Fibroblast of skin of left biceps (primary cell): ENCODE measurements at regions not wholly inside any gene's neighbourhood (a gene's known extent, or its start where the extent isn't known, plus 50 kb on each side); places are given as distances from the start of the nearest gene placed in this dataset.
"Not testable (repeated sequence)": the region's sequence is repeated elsewhere in the genome, so short reads cannot be mapped to it uniquely, and the experiment has no call there.

Experiments used
- DNase-seq, 2 experiments: peaks; one replicate each; pipeline ENCODE4 v3.0.0-alpha.2; 2013; ENCODE audit warnings: low read depth in 2 of 2

DNA sequence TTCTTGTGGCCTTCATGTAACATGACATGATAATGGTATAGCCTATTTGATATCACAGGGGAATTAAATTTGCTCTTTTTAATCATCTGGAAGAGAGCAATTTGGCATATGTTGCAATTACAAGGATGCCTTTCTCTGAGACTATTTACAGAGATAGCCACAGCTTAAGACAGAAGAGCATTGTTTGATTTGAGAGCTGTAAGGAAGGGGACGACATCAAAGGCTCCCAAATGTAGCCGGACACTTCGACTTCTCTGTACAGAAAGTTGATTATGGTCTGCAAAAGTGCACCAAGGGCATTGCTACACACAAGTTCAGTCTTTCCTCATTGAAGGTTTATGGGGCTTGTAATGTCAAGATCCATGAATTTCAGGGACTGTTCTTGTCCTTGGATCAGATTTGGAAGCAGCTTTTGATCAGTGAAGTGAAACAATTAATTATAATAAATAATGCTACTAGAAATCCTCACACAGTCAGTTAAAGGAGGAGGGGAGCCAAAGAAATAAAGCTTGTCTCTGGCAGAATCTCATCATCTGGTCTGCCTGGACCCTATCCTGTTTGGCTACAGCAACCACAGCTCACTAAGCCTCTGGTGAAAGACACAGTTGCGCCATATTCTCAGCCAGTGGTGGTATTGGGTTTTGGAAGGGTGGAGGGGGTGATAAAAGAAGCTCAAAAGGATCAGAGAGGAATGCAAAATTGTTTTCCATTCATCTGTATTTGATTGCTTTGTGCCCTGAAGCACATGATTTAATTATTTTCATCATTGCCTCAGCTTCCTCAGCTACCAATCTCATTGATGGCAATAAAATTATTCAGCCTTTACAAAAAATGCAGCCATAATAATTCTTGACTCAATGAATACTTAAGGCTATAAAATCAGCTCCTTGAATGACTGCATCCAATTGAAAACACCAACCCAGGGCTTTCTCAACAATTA, 654.3 kb upstream of the LCORL start:
- DNase-seq: no peak

DNA sequence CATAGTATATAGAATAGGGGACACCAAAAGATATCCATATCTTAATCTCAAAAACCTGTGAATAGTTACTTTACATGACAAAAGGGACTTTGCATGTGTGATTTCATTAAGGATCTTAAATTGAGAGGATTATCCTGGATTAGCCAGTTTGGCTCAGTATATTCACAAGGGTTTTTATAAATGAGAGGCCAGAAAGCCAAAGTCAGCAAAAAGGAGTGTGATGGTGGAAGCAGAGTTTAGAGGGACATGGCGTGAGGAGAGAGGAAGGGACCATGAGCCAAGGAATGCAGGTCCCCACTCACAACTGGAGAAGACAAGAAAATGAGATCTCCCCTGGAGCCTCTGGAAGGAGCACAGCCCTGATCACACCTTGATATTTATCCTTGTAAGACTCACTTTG, 648.5 kb upstream of the LCORL start:
- no peak for DNase-seq

DNA sequence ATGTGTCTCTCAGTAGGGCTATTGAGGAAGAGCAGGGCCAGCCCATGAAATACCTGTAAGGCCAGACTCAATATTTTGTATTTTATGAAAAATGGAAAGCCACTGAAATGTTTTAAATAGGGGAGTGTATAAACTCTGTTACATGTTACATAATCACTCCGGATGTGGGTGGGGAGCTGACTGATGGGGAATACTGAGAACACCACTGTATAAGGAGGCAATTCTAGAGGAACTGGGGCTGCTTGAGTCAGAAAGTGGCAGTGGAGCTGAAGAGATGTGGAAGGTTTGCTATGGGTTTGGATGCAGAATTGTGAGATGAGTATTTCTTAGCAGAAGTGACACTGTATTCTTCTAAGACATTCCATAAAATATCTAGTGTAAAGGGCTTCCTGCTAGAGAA, 647.8 kb upstream of the LCORL start:
- DNase-seq: no peak

DNA sequence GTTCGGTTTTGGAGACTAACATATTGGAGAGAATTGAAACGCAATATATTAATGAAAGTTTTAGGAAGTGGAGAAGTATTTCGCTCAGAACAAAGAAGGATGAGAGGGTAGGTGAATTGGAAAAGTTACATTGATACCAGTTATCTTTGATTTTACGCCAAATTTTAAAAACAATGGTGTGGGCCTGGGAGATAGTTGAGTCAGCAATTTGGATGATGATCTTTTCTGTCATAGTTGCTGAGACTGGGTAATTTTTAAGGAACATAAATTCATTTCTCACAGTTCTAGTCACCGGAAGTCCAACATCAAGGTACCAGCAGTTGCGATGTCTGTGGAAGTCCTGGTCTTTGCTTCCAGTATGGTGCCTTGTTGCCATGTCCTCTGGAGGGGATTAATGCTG, 644.8 kb upstream of the LCORL start:
- no peak for DNase-seq

DNA sequence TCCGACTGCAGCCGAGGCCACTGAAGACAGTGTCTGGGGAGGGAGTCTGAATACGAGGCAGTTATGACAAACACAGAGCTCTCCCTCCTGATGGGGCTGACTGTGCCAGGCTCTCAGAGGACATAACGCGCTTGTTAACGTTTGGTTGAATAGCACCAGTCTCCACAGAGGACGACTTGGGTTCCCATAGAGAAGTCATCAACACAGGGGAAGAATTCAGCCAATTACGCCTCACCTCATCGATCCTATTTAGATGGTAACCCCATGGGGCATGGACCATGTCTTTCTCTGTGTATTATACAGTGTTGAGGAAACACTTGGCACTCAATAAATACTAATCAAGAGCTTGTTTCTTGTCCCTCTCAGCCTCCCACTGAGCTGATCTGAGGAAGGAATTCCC, 642.6 kb upstream of the LCORL start:
- DNase-seq: no peak

DNA sequence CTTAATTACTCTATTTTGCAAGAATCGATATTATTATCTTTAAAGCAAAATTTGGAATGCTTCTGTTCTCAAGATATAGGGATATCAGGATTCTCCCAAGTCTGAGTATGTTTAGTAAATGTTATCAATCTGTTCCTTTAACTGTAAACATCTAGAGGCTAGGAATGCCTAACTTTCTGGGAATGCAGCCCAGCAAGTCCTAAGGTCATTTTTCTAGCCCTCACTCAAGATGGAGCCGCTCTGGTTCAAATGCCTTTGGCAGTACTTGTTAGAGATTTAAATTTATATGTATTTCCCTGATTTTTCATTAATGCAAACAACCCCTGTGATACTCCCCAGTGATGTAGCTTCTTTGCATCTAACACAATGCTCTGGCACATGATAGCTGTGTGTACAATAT, 623.8 kb upstream of the LCORL start:
- no peak for DNase-seq

DNA sequence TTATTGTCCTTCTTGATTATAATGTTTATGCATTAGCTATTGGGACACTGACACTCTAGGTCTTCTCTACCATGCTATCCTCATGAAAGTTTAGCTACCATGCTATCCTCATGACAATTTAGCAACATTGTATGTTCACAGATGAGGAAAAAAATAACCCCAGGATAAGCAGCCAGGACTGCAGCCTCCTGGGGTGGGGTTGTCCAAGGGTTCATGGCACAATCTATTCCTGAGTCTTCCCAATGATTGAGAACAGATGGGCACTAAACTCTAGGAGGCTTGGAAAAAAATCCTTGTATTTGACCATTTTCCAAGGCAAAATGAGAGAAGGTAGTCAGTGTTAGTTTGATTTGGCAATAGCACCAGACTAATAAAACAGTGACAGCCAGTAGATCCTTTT, 619.8 kb upstream of the LCORL start:
- DNase-seq: no peak

DNA sequence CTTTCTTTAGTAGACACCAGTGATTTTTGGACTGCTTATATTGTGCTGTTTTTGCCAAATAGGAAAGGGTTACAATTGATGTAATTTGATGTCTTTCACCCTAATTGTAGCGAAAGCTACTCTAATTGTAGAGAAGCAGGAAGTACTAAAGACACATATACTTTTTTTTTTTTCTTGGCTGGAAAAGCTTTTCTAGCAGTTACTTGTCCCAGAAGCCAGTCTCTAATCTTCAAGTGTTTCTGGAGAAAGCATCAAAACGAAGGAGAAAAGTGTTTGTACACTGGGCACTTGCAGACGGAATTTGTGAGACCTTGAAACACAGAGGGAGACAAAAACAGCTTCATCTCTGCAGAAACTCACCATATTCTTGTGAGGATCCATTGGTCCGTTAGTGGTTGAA, 616.5 kb upstream of the LCORL start:
- DNase-seq: no peak

DNA sequence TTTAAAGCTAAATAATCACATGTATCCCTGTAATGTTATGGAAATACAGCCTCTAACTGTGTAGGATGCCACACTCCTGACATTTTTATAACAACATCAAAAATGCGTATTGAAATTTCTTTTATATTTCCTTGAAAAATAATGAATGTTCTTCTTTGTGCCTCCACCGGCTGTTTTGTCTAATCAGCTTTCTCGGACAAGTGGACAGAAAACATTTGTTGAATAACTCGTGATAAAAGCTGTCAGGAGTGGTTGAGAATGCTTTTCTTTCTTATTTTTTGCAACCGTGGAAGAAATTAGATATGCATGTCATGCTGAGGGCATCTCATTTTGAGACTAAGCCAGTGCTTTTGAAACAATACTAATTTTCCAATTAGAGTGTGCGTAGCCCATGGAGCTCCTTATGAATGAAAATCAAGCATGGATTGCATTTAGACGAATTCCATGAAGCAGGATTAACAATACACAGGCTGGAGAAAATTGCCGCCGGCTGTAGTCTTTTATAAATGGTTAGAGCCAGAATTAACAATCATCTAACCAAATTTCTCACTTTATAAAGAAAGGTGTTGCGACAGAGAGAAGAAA, 614.5 kb upstream of the LCORL start:
- DNase-seq: no peak

DNA sequence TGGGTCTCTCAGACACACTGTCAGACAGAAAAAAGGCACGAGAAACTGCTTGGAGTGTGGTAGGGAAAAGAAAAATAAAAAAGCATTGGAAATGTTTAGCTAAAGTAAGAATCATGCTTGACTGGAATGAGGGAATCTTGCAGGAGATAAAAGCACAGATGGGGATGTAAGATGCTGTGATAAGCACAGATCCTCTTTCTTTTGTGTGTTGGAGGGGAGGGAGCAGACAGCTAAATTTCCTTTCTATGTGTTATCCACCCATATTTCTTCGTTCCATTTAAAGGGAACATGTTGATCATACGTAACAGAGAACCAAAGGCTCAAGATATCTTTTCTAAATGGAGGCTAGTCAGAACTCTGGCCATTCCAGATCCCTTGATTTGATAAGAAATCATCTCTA, 614.0 kb upstream of the LCORL start:
- no peak for DNase-seq

DNA sequence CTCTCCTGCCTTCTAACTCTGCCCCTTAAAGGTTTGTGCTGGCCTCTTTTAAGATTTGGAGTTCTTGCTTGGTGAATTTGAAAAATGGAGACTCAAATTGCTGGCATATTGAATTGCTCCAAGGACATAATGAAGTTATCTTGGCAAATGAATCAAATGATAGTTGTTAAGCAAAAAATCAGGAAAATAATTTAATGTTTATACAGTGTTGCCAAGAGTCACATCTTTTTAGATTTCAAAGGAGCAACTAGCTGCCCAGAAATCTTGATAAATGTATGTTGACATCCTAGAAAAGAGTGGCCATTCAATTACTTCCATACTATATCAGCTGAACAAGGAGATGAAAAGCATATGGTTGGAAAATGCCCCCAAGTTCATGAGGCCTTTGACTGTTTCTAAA, 610.0 kb upstream of the LCORL start:
- no peak for DNase-seq

DNA sequence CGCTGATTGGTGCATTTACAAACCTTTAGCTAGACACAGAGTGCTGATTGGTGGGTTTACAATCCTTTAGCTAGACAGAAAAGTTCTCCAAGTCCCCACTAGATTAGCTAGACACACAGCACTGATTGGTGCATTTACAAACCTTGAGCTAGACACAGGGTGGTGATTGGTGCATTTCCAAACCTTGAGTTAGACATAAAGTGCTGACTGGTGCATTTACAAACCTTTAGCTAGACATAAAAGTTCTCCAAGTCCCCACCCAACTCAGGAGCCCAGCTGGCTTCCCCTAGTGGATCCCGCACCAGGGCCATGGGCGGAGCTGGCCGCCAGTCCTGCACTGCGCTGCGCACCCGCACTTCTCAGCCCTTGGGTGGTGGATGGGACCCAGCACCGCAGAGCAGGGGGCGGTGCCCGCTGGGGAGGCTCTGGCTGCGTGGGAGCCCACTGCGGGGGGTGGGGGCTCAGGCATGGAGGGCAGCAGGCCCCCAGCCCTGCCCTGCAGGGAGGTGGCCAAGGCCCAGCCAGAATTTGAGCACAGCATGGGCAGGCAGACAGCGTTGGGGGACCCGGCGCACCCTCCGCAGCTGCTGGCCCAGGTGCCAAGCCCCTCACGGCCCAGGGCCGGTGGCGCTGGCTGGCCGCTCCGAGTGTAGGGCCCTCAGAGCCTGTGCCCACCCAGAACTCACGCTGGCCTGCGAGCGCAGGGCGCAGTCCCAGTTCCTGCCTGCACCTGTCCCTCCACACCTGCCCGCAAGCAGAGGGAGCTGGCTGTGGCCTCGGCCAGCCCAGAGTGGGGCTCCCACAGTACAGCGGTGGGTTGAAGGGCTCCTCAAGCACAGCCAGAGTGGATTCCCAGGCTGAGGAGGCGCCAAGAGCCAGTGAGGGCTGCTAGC, 608.9 kb upstream of the LCORL start:
- DNase-seq: no peak

DNA sequence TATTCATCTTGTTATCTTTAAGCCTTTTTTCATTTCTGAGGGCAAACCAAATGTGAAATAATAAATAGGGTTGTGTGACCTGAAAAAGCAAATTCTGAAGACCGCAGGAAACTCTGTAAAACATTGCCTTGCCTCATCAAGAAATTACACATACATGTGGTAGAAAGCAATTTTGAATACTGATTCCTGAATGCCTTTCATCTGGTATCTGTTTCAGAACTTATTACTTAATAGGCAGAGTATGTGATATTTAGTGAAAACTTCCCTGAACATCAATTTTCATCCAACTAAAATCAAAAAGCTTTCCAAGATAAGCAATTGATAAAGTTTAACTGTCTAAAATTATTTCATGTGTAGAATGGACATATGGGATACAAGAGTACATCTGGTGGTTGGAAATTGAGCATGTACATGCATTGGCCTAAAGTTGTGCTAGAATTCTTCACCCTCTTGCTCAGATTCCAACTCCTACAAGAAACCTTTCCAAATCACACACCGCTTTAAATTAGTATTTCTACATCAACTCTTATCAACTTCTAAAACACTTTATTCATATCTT, 606.0 kb upstream of the LCORL start:
- DNase-seq: no peak

DNA sequence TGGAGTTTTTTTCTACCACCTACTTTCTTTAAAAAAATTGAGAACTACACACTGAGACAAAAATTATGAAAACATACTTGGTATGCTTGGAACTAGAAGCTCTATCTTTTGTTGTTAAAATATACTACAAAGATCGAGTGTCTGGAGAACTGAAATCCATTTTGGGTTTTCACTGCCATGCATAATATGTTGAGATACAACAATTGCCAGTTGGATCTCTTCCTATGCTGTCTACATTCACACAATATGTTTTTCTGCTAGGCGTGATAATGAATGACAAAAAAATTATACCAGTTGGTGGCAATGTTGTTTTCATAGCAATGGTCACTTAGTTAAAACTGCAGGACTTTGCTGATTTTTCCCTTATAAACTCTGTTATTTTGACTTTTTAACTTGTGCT, 605.4 kb upstream of the LCORL start:
- no peak for DNase-seq

DNA sequence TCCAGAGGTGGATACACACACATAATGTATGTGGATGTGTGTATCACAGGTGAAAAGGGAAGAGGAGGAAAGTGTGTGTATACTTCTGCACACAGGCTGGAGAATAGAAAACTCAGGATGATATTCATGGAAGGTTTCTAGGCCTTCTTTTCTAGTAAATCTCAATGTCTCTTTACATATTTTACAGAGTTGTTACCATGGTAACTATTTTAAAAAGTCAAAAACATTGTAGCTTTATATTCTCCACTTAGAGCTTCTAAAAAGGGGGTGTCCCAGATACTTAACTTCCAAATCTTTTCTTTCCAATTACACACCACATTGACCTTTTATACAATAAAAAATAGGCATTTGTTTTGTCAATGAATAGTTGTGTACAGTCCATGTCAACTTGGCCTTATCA, 604.8 kb upstream of the LCORL start:
- no peak for DNase-seq

DNA sequence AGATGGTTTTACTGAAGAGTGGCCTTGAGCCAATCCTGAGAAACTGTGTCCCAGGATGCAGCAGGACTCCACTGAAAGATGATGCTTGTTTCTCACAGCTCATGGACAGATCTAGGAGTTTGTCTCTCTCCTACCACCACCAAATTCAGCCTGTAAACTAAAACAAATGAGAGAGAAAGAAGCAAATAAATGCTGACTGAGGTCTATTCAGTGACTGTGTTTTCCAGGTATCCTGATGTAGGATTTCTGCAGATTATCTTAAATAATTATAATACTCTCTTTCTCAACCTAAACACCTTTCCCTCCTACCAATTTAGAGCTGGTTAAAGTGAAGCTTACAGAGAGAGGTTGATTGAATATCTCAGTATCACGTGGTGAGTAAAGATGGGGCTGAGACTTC, 599.6 kb upstream of the LCORL start:
- no peak for DNase-seq

DNA sequence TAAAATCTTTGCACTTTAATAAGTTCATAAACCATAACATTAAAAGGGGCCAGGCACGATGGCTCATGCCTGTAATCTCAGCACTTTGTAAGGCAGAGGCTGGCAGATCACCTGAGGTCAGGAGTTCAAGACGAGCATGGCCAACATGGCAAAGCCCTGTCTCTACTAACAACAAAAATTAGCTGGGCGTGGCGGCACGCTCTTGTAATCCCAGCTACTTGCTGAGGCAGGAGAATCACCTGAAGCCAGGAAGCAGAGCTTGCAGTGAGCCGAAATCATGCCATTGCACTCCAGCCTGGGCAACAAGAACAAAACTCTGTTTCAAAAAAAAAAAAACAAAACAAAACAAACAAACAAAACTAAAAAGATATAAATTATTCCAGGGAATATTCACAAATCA, 595.2 kb upstream of the LCORL start:
- no peak for DNase-seq

DNA sequence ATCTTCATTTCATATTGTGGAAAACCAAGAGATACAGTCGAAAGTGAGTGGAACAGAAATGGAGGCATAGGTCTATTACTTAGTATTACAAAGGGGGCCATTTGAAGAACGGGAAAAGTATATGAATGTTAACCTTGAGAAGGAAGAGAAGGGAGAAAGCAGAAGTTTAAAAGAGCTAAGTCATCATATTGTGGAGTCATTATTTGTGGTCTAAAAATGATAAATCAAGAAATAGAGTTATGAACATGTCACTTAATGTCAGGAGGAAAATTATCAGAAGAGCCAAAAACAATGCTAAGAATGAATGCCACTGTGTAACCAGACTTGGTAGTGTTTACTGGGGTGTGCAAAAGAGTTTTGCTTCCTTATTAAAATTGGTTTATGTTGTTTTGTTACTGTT, 589.5 kb upstream of the LCORL start:
- DNase-seq: no peak

DNA sequence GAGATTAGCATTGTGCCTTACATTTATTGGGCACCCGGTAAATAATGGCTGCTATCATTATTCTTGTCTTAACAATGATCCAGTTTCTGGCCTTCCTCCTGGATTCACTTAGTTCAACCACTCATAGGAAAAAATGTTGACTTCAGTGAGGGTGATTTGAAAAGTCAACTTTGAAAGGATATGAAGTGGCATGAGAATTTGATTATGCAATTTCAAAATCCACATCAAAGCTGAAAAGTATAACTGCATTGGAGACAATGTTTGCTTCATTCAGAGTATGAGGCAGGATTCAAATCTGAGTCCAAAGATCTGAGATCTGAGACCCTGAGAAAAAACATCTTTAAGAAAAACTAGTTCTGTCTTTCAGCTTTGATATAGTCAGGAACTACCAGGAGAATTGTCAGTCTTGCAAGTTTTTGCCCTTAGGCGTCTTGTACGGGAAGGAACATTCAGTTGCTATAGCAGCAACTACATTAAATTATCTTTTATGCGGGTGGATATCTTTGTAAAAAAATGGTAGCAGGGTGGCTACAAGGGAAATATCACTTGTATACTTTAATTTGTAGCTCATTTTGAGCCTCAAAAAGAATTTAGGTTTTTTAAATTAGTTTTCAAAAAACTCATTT, 587.5 kb upstream of the LCORL start:
- no peak for DNase-seq

DNA sequence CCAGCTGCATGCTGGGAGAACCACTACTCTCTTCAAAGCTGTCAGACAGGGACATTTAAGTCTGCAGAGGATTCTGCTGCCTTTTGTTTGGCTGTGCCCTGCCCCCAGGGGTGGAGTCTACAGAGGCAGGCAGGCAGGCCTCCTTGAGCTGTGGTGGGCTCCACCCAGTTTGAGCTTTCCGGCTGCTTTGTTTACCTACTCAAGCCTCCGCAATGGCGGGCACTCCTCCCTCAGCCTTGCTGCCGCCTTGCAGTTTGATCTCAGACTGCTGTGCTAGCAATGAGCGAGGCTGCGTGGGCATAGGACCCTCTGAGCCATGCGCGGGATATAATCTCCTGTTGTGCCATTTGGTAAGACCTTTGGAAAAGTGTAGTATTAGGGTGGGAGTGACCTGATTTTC, 581.1 kb upstream of the LCORL start:
- not testable (repeated sequence) for DNase-seq

DNA sequence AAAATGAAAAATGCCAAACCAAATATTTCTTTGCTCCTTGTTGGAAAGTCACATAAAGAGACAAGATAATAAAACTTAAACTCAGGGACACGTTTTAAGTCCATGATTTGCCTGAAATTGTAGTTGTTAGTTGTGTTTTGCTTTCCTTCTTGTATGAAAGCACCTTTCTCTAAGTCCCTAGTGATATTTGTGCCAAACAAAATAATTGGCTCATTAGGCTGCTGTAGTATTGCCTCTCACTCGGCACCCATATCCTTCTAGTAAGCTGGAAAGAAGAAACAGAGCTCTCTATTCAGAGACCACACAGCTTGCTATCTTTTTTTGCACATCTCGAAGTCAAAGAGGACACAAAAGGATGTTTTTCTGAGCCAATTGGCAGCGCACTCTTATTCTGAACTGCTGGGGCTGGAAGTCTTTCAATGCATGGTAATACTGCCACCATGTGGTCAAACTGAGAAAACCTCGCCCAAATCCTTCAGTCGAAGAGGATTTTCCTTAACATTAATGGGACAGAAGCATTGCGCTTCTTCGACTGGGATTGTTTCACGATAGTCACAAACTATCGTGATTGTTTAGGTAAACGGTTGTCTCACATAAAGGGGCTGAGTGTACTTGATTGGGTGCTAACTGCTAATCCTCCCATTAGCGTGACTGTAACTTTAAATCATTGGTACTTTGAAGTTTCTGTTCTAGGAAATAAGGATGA, 571.9 kb upstream of the LCORL start:
- DNase-seq: peak; percentile 35 to 39
